ENCODE measurements at regions not wholly inside any gene's neighbourhood (a gene's known extent, or its start where the extent isn't known, plus 50 kb on each side); places are given as distances from the start of the nearest gene placed in this dataset.

DNA sequence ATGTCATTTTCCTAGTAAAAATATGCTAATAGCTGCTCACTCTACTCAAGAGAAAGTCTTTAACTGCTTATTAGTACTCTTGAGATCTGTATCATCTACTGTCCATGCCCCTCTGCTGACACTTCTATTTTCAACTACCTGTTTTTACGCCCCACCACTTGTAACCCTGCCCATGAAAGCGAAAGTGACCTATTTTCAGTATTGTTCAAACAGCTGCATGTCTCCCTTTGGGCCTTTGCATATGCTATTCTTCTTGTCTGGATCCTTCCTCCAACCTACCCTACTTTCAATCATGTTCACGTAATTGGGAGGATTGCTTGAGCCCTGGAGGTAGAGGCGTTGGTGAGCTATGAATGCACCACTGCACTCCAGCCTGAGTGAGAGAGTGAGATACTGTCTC, 1481.3 kb downstream of the GATA3 start:
- ChIA-PET POLR2A (no interaction called here), RAD21 (ENCODE audit: low non-redundant PET in 1 of 2, low total read pairs in 2 of 2, uncharacterized antibody in 2 of 2, unreplicated experiment in 2 of 2) (no interaction called here), CTCF (no interaction called here)
- Histone ChIP-seq H3K27ac (ENCODE audit: low read depth, low read length) (no peak overlapping the region), H2AFZ (ENCODE audit: low read depth, low read length, poor library complexity, severe bottlenecking) (no peak overlapping the region), H3K9me3 (ENCODE audit: control insufficient read depth in 1 of 2, insufficient read depth in 1 of 2, low read depth in 1 of 2, low read length in 2 of 2) (peaks cover 8 to 16% of the 10 kb centered on the region in 2 experiments; a peak in 2 of 4 replicates), H3K27me3 (ENCODE audit: insufficient read depth, low read length) (no peaks in the 10 kb centered on the region), H3K79me2 (ENCODE audit: insufficient read depth, low read length) (no peaks in the 10 kb centered on the region), H3K4me3 (replicated peaks in 1 of 2; ENCODE audit: low read depth in 1 of 2, low read length in 2 of 2) (no peak overlapping the region), H4K20me1 (ENCODE audit: insufficient read depth) (no peaks in the 10 kb centered on the region), H3K9me2 (ENCODE audit: insufficient read depth) (no peaks in the 10 kb centered on the region), H3K4me1 (ENCODE audit: control insufficient read depth in 1 of 2, insufficient read depth in 2 of 2, low read length in 2 of 2) (no peaks in the 10 kb centered on the region), H3K9ac (ENCODE audit: low read length) (no peak overlapping the region), H3K36me3 (ENCODE audit: control insufficient read depth in 1 of 2, insufficient read depth in 2 of 2, low read length in 2 of 2) (no peaks in the 10 kb centered on the region), H3K4me2 (ENCODE audit: low read length) (no peak overlapping the region)
- ATAC-seq (no peak), DNase-seq (ENCODE audit: low read depth, low spot score) (no peak)
- TF ChIP-seq EZH2phosphoT487 (IDR thresholded peaks at IDR 0.05; ENCODE audit: borderline replicate concordance), result no peak
- no peak for TF ChIP-seq EGR1 (IDR thresholded peaks at IDR 0.05; ENCODE audit: low read depth)
- TF ChIP-seq POLR2AphosphoS5 (IDR thresholded peaks at IDR 0.05; ENCODE audit: low read depth, low read length), result no peak
- TF ChIP-seq EZH2 (IDR thresholded peaks at IDR 0.05), result no peak
- TF ChIP-seq FOSL1 (IDR thresholded peaks at IDR 0.05; ENCODE audit: low read depth), result no peak
- no peak for TF ChIP-seq SRF (IDR thresholded peaks at IDR 0.05; ENCODE audit: low read depth)
- TF ChIP-seq, protein P1, sequence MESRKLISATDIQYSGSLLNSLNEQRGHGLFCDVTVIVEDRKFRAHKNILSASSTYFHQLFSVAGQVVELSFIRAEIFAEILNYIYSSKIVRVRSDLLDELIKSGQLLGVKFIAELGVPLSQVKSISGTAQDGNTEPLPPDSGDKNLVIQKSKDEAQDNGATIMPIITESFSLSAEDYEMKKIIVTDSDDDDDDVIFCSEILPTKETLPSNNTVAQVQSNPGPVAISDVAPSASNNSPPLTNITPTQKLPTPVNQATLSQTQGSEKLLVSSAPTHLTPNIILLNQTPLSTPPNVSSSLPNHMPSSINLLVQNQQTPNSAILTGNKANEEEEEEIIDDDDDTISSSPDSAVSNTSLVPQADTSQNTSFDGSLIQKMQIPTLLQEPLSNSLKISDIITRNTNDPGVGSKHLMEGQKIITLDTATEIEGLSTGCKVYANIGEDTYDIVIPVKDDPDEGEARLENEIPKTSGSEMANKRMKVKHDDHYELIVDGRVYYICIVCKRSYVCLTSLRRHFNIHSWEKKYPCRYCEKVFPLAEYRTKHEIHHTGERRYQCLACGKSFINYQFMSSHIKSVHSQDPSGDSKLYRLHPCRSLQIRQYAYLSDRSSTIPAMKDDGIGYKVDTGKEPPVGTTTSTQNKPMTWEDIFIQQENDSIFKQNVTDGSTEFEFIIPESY (IDR thresholded peaks at IDR 0.05; ENCODE audit: extremely low read depth, insufficient replicate concordance, low read length), result no peak
- TF ChIP-seq POLR2A (IDR thresholded peaks at IDR 0.05; ENCODE audit: borderline replicate concordance, extremely low read depth, insufficient read depth, insufficient read length), result no peak
- BruUV-seq (replicated peaks), result no TSS peak
- intact Hi-C loops (cut with micrococcal nuclease), result no loop called here

DNA sequence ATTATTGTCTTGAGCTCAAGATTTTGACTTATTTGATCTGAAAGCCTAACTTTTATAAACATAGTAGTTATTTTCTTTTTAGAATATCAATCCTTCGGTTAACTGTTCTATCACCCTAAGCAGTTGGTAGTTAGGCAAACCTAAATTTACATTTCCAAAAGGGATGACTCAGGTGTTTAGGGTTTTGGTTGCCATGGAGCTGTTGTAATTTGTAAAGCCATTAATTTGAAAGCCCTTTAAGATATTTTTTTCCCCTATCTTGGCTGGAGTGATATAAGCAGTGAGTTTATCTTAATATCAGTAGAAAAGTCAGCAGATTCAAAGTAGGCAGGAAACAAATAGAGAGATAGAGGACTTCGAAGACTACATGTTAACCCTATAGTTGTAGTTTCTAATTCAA, 1472.6 kb upstream of the CELF2 start:
- BruUV-seq (replicated peaks), result no TSS peak
- CTCF ChIA-PET, result no interaction called here
- no peak overlapping the region for H3K4me2 ChIP-seq (ENCODE audit: low read length)
- H3K36me3 ChIP-seq (ENCODE audit: control insufficient read depth in 1 of 2, insufficient read depth in 2 of 2, low read length in 2 of 2), result no peaks in the 10 kb centered on the region
- peaks cover 16 to 23% of the 10 kb centered on the region in 2 experiments; a peak in 3 of 4 replicates for H3K9me3 ChIP-seq (ENCODE audit: control insufficient read depth in 1 of 2, insufficient read depth in 1 of 2, low read depth in 1 of 2, low read length in 2 of 2)
- H3K4me1 ChIP-seq (ENCODE audit: control insufficient read depth in 1 of 2, insufficient read depth in 2 of 2, low read length in 2 of 2), result no peaks in the 10 kb centered on the region; a peak in 1 of 4 replicates
- no peak for ATAC-seq
- DNase-seq (ENCODE audit: low read depth, low spot score), result no peak
- no peak overlapping the region for H3K27ac ChIP-seq (ENCODE audit: low read depth, low read length)
- H4K20me1 ChIP-seq (ENCODE audit: insufficient read depth), result no peaks in the 10 kb centered on the region
- intact Hi-C loops (cut with micrococcal nuclease), result no loop called here
- H2AFZ ChIP-seq (ENCODE audit: low read depth, low read length, poor library complexity, severe bottlenecking), result no peak overlapping the region
- H3K9me2 ChIP-seq (ENCODE audit: insufficient read depth), result no peaks in the 10 kb centered on the region
- no peak overlapping the region for H3K9ac ChIP-seq (ENCODE audit: low read length)
- H3K79me2 ChIP-seq (ENCODE audit: insufficient read depth, low read length), result no peaks in the 10 kb centered on the region
- POLR2A ChIA-PET, result no interaction called here
- H3K4me3 ChIP-seq (replicated peaks in 1 of 2; ENCODE audit: low read depth in 1 of 2, low read length in 2 of 2), result no peak overlapping the region
- RAD21 ChIA-PET (ENCODE audit: low non-redundant PET in 1 of 2, low total read pairs in 2 of 2, uncharacterized antibody in 2 of 2, unreplicated experiment in 2 of 2), result no interaction called here
- no peaks in the 10 kb centered on the region for H3K27me3 ChIP-seq (ENCODE audit: insufficient read depth, low read length)
- TF ChIP-seq YY1 (IDR thresholded peaks at IDR 0.05; ENCODE audit: extremely low read depth, insufficient replicate concordance, low read depth, low read length) (no peak), EZH2 (IDR thresholded peaks at IDR 0.05) (no peak), RAD21 (IDR thresholded peaks at IDR 0.05; ENCODE audit: low read depth) (no peak), ELF1 (IDR thresholded peaks at IDR 0.05; ENCODE audit: borderline replicate concordance, low read depth) (no peak), ZNF274 (IDR thresholded peaks at IDR 0.05; ENCODE audit: low read depth, low read length) (no peak), SP1 (IDR thresholded peaks at IDR 0.05; ENCODE audit: low read depth) (no peak), FOSL1 (IDR thresholded peaks at IDR 0.05; ENCODE audit: low read depth) (no peak), CBX3 (IDR thresholded peaks at IDR 0.05; ENCODE audit: low read depth) (no peak), SIN3A (IDR thresholded peaks at IDR 0.05; ENCODE audit: low read depth) (no peak), POLR2AphosphoS5 (IDR thresholded peaks at IDR 0.05; ENCODE audit: low read depth, low read length) (no peak)
- TF ChIP-seq, protein P2, sequence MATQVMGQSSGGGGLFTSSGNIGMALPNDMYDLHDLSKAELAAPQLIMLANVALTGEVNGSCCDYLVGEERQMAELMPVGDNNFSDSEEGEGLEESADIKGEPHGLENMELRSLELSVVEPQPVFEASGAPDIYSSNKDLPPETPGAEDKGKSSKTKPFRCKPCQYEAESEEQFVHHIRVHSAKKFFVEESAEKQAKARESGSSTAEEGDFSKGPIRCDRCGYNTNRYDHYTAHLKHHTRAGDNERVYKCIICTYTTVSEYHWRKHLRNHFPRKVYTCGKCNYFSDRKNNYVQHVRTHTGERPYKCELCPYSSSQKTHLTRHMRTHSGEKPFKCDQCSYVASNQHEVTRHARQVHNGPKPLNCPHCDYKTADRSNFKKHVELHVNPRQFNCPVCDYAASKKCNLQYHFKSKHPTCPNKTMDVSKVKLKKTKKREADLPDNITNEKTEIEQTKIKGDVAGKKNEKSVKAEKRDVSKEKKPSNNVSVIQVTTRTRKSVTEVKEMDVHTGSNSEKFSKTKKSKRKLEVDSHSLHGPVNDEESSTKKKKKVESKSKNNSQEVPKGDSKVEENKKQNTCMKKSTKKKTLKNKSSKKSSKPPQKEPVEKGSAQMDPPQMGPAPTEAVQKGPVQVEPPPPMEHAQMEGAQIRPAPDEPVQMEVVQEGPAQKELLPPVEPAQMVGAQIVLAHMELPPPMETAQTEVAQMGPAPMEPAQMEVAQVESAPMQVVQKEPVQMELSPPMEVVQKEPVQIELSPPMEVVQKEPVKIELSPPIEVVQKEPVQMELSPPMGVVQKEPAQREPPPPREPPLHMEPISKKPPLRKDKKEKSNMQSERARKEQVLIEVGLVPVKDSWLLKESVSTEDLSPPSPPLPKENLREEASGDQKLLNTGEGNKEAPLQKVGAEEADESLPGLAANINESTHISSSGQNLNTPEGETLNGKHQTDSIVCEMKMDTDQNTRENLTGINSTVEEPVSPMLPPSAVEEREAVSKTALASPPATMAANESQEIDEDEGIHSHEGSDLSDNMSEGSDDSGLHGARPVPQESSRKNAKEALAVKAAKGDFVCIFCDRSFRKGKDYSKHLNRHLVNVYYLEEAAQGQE (IDR thresholded peaks at IDR 0.05; ENCODE audit: low read depth), result no peak

Data from HCT116 (cell line).